Lower leg skin (tissue), 3 donors: ENCODE measurements at regions not wholly inside any gene's neighbourhood (a gene's known extent, or its start where the extent isn't known, plus 50 kb on each side); places are given as distances from the start of the nearest gene placed in this dataset.

Experiments
- POLR2A ChIP-seq, 2 donors: fragments of 450-650 bp; IDR thresholded peaks; one replicate each; pipeline ENCODE4 v1.6.1; 2016 to 2017; ENCODE audit warnings: antibody characterized with exemption in 2 of 2, mild to moderate bottlenecking in 1 of 2, moderate library complexity in 1 of 2
- TF ChIP-seq, protein P1 (sequence below), 3 donors: fragments of 450-650 bp; IDR thresholded peaks; one replicate each; pipeline ENCODE4 v1.5.1; 2016; ENCODE audit warnings: antibody characterized with exemption in 3 of 3, mild to moderate bottlenecking in 3 of 3, moderate library complexity in 2 of 3

DNA sequence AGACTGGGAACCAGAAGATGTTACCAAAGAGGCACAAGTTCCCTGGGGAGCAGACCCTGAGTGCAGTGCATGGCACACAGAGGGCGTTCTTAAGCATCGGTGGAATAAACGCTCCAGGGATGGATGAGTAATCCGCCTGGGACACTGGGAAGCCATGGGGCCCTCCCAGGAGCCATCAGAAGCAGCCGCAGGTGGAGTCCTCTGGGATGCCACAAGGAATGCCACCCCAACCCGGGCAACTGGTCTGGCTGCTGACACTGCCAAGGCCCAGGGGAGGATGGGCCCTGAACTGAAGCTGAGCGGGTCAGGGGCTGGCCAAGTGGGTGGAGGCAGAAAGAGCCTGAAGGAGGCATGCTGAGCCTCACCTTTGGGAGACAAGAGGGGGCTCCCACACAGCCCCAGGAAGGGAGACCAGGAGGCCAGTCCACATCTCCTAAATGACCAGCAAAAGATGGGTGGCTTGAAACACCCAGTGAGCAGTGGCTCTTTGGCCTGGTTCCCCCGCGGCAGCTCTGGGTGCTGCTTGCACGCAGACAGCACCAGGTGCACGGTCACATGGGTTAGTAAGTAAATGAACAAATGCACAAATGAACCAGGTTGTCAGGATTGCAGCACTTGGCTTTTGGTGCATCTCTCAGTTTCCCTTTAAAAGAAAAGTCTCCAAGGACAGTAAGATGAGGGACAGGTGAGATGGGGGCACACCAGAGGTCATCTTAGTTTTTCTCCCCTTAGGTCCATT, 141.3 kb upstream of the ZMIZ1 start:
- TF ChIP-seq POLR2A (IDR thresholded peaks at IDR 0.05), result no peak
- TF ChIP-seq, protein P1, sequence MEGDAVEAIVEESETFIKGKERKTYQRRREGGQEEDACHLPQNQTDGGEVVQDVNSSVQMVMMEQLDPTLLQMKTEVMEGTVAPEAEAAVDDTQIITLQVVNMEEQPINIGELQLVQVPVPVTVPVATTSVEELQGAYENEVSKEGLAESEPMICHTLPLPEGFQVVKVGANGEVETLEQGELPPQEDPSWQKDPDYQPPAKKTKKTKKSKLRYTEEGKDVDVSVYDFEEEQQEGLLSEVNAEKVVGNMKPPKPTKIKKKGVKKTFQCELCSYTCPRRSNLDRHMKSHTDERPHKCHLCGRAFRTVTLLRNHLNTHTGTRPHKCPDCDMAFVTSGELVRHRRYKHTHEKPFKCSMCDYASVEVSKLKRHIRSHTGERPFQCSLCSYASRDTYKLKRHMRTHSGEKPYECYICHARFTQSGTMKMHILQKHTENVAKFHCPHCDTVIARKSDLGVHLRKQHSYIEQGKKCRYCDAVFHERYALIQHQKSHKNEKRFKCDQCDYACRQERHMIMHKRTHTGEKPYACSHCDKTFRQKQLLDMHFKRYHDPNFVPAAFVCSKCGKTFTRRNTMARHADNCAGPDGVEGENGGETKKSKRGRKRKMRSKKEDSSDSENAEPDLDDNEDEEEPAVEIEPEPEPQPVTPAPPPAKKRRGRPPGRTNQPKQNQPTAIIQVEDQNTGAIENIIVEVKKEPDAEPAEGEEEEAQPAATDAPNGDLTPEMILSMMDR (IDR thresholded peaks at IDR 0.05), result no peak
